Fibroblast of mammary gland (primary cell): ENCODE measurements at regions not wholly inside any gene's neighbourhood (a gene's known extent, or its start where the extent isn't known, plus 50 kb on each side); places are given as distances from the start of the nearest gene placed in this dataset.

Experiments used
- DNase-seq: peaks from one replicate; pipeline ENCODE4 v3.0.0-alpha.2; 2010; ENCODE audit warnings: low read depth
- H3K4me3 ChIP-seq: 2 replicates; pipeline ENCODE4 v1.5.1; 2011; ENCODE audit warnings: low read depth, mild to moderate bottlenecking, low read length, moderate library complexity; ENCODE audit not compliant: control insufficient read depth
- TF ChIP-seq, protein P1 (sequence below): conservative IDR thresholded peaks from 2 replicates; pipeline ENCODE4 v1.5.1; 2011; ENCODE audit warnings: low read depth, low read length, inconsistent platforms; ENCODE audit not compliant: control insufficient read depth, insufficient read depth

DNA sequence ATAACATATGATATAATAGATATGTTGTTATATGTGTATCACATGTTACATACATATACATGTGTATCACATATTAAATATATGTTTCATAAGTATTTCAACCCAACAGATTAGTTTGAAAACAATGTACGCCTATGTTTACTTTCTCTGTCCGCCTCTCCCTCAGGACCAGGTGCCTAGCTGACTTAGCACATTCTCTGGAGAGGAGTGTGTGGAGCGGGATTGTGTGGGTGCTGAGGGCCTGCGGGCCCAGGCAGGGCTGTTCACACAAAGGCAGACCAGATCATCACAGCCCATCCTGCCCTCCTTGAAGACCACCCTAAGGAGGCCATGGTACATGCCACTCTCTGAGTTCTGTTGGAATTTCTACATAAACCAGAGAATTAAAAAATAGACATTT is 81.0 kb downstream of the PLXNA1 start:
- DNase-seq: no peak
- TF ChIP-seq, protein P1, sequence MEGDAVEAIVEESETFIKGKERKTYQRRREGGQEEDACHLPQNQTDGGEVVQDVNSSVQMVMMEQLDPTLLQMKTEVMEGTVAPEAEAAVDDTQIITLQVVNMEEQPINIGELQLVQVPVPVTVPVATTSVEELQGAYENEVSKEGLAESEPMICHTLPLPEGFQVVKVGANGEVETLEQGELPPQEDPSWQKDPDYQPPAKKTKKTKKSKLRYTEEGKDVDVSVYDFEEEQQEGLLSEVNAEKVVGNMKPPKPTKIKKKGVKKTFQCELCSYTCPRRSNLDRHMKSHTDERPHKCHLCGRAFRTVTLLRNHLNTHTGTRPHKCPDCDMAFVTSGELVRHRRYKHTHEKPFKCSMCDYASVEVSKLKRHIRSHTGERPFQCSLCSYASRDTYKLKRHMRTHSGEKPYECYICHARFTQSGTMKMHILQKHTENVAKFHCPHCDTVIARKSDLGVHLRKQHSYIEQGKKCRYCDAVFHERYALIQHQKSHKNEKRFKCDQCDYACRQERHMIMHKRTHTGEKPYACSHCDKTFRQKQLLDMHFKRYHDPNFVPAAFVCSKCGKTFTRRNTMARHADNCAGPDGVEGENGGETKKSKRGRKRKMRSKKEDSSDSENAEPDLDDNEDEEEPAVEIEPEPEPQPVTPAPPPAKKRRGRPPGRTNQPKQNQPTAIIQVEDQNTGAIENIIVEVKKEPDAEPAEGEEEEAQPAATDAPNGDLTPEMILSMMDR: no peak
- H3K4me3 ChIP-seq: no peak overlapping the region

DNA sequence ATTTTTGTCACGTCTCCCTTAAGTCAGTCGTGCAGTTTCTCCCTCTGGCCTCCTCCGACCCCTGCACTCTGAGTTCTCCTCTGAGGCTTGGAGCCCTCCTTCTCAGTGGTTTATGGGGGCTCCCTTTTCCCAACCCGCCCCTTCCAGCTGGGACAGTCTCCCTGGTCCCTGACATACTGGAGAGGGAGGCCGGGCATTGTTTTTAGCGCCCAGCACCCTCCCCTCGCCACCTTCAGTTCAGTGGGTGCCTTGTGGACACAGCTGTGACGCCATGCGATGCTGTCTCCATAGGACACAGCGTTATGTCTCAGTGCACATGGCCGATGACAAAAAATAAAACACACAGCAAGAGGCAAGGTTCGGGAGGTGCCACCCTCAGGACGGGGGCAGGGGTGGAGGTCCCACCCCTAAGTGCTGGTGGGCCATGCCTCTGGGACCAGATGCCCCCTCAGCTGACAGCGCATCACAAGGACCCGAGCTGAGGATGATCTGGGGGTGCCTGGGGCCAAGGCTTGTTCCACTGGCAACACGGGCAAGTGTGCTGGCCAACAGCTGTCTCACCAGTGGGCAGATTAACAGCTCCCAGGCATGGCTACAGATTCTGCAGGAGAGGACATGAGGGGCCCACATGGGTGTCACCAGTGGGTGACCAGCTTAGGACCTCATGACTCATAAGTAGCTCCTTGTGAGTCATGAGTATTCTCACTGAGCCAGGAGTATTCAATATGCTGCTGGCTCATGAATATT is 81.6 kb downstream of the PLXNA1 start:
- TF ChIP-seq, protein P1: no peak
- peak; percentile 84 for DNase-seq
- H3K4me3 ChIP-seq: no peak overlapping the region

DNA sequence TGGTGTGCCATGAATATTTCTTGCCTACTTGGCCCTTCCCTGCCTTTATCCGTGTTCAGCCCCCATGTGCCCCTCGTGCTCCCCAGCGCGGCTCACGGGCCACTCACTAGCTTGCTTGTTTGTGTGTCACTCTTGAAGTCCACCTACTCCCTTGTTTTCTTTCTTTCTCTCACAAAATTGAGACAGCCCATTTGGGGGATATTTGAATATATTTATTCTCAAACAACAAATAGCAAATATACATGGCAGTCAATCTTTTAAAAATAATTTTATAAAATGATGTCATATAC is 82.2 kb downstream of the PLXNA1 start:
- no peak for DNase-seq
- no peak overlapping the region for H3K4me3 ChIP-seq
- TF ChIP-seq, protein P1: no peak

DNA sequence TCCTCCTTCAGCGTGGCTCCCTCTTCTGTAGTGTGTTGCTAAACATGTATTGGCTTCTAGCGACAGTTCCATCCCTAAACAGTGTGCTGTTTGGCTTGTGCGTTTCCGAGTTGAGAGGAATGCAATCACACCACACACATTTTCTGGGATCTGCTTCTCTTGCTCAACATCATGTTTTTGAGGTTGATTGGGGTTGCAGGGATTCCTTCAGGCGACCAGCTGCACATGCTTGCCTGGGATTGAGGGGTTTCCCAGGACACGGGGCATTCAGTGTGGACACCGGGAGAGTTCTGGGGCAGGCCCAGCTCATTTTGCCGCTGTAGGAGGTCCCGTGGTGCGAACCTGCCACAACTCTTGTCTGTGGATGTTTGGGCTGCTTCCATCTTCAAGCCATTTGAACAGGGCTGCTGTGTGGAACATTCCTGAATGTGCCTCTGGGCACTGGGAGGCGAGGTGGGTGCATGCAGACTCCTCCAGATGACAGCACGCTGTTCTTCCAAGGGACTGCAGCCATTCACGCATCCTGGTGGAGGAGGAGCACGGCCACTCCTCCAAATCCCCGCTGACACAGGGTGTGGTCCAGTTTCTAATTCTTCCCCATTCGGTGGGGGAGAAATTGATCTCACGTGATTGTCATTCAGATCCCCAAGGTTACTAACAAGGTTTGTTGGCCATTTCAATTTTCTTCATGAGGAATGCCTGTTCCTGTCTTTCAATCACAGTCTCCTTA is 82.8 kb downstream of the PLXNA1 start:
- no peak overlapping the region for H3K4me3 ChIP-seq
- TF ChIP-seq, protein P1: no peak

DNA sequence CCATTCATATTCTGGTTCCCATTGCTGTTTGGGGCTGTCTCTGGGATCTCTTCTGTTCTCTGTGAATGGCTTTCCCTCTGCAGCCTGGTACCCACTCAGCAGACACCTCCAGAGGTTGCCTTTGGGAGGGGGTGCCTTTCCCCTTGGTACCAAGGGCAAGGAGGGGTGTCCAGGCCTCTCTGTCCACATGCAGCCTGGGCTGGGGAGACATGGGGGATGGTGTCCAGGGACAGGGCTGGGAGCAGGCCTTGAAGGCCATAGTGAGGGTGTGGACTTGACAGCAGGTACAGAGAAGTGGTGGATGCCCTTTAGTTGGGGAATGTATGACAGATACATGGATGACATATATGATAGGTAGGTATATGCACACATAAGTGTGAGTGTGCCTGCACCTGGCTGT is 83.7 kb downstream of the PLXNA1 start:
- no peak for DNase-seq
- TF ChIP-seq, protein P1: no peak
- H3K4me3 ChIP-seq: no peak overlapping the region

More for the DNA sequence above, 82.8 kb downstream of the PLXNA1 start:
- peak; percentile 69 for DNase-seq

DNA sequence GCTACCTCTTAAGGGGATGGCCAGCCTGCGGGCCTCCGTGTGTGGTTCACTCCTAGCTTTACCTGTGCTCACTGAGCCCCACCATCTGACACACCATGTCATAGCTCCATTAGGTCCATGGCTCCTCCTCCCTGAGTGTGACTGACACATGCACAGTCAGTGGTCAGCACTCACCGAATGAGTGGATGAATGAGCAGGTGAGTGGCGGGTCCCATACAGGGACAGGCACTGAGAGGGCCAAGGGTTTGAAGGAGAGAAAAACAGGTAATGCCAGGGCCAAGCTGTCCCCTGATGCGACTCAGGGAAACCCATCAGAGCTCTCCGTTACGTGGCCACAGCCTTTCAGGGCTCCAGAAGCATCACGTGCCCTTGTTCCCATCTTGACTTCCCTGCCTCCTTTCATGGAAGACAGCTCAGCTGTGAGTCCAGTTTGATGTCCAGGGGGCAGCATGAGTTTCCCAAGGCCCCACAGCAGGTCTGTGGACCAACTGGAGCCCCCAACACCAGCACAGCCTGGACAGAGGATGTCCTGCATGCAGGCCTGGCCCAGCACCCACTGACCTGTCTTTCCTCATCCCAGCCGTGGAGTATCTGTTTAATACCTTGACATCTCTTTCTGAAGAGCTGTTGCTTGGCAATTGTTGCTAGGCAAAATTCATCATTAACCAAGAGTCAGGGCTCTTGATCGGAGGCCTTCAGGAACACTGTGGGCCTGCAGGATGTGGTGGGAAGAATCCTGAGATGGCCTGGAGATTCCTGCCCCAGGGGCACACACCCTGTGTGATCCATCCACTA is 84.4 kb downstream of the PLXNA1 start:
- H3K4me3 ChIP-seq: no peak overlapping the region
- DNase-seq: no peak
- TF ChIP-seq, protein P1: no peak
